Retinal pigment epithelial cell (primary cell): ENCODE measurements at regions not wholly inside any gene's neighbourhood (a gene's known extent, or its start where the extent isn't known, plus 50 kb on each side); places are given as distances from the start of the nearest gene placed in this dataset.

Source experiments
- DNase-seq: peaks from one replicate; pipeline ENCODE4 v3.0.0-alpha.2; 2010; ENCODE audit warnings: low read depth
- H3K4me3 ChIP-seq: 2 replicates; pipeline ENCODE4 v1.5.1; 2011; ENCODE audit warnings: mild to moderate bottlenecking, low read length, control low read depth, moderate library complexity
- TF ChIP-seq, protein P1 (sequence below): conservative IDR thresholded peaks from 2 replicates; pipeline ENCODE4 v1.5.1; 2011; ENCODE audit warnings: low read depth, low read length, control low read depth, inconsistent platforms

DNA sequence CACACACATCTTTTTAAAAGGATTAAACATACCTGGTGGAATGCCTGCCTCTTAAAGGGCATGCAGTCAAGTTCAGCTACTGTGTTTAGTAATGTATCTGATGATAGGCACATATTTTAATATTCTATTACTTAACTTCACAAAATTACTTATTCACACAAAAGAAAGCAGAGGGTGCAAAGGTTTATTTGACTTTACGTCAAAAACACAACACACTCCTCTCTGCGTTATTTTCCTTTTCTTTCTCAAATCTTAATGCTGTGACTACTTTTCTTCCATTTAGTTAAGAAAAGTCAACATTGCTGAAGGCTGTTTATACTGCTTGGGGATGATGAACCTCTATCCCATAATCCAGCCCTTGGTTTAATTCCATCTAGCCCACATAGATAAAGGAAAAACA, 127.9 kb upstream of the ST6GAL2 start:
- TF ChIP-seq, protein P1, sequence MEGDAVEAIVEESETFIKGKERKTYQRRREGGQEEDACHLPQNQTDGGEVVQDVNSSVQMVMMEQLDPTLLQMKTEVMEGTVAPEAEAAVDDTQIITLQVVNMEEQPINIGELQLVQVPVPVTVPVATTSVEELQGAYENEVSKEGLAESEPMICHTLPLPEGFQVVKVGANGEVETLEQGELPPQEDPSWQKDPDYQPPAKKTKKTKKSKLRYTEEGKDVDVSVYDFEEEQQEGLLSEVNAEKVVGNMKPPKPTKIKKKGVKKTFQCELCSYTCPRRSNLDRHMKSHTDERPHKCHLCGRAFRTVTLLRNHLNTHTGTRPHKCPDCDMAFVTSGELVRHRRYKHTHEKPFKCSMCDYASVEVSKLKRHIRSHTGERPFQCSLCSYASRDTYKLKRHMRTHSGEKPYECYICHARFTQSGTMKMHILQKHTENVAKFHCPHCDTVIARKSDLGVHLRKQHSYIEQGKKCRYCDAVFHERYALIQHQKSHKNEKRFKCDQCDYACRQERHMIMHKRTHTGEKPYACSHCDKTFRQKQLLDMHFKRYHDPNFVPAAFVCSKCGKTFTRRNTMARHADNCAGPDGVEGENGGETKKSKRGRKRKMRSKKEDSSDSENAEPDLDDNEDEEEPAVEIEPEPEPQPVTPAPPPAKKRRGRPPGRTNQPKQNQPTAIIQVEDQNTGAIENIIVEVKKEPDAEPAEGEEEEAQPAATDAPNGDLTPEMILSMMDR: no peak
- DNase-seq: no peak
- H3K4me3 ChIP-seq: no peak overlapping the region

DNA sequence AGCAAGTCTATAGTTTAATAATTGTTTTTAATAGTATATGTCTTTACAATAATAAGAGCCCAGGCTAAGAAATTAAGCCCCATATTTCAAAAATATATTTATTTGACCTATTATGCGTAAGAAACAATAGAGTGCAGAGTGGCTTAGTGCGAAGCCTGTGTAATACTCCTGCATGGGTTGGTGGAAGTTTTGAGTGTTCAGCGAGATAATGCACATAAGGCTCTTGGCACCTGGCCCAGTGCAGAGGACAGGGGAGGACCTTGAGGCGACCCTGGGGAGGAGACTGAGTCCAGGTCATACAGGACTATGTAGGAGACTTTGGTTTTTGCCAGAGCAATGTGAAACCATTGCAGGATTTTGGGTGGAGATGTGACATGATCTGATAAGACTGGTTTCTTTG, 132.4 kb upstream of the ST6GAL2 start:
- TF ChIP-seq, protein P1: no peak
- DNase-seq: no peak

DNA sequence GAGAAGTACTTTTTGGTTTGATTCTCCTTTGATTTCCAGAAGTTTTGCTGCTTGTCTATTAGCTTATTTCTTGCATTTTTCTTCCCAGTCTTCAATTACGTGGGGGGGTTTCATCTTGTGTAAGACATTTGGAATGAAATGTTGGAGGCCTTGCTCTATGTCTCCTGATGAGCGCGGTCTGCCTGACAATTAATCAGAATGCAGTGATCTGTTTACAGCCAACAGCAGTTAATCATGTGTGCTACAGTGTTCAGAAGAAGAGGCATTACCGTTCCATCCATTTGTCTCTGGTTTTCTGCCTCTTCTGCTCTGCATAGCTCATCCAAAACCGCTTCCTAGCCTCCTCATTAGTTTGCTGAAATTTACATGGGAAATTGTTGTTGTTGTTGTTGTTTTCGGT, 134.4 kb upstream of the ST6GAL2 start:
- no peak for DNase-seq
- H3K4me3 ChIP-seq: no peak overlapping the region
- TF ChIP-seq, protein P1: no peak

More for the DNA sequence above, 132.4 kb upstream of the ST6GAL2 start:
- H3K4me3 ChIP-seq: no peak overlapping the region

DNA sequence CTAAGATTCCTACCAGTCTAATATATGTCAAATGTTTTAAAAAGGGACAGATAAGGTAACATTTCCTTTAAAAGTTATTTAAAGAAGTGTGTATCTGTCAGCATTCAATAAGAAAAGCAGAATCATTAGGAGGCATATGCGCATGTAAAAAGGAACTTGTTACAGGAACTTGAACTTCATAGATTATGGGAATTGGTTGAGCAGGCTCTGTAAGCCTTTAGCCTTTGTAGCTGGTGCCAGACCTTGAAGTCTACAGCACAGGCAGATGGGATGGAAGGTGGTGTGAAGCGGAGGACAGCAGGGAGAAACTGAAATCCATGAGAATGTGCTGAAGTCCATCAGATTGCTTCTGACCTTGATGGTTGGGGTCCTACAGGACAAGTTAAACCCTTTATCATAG, 138.3 kb upstream of the ST6GAL2 start:
- no peak overlapping the region for H3K4me3 ChIP-seq
- no peak for DNase-seq
- TF ChIP-seq, protein P1: no peak

DNA sequence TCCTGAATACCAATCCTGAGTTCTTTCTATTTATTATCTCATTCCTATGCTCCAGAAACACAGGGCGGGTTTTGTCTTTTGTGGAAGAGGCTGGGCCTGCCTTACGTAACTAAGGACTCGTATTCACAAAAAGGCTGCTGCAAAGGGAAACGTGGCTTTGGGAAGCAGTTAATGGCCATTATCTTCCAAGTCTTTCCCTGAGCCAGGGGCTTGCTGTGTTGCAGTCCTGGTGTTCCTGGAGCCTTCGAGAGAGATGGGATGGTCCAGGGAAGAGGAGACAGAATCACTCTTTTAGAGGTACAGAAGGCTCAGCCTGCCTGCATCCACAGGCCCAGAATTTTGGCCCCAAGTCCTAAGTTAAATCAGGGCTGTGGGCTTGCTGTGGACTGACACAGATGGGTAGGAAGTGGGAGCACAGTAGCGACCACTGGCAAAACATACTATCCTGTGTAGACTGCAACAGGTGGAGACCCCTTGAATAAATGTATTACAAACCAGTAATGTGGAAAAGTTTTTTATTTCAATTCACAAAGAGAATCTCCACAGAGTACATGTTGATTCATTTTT, 139.4 kb upstream of the ST6GAL2 start:
- TF ChIP-seq, protein P1: no peak
- no peak for DNase-seq
- no peak overlapping the region for H3K4me3 ChIP-seq

DNA sequence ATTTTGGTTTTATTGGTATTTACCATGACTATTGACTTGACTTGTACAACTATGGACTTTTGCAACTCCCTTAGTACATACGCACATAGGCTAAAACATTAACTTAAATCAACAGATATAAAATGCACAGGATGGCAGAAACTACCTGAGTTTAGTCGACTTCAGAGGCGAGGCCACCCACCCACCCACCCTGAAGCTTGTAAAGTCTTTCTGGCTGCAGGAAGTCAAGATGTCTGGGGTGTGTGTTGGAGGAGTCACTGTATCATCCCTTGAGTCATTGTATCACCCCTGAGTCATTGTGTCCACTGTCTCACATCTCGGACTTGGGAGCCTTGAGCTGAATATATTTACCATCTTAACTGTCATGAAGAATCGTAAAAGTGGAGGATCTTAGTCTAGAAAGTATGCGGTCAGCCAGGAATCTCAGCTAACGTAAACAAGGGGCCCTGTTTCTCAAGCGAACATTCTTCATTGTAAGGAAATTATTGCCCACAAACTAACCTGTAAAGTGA, 140.0 kb upstream of the ST6GAL2 start:
- no peak for DNase-seq
- H3K4me3 ChIP-seq: no peak overlapping the region
- TF ChIP-seq, protein P1: no peak

DNA sequence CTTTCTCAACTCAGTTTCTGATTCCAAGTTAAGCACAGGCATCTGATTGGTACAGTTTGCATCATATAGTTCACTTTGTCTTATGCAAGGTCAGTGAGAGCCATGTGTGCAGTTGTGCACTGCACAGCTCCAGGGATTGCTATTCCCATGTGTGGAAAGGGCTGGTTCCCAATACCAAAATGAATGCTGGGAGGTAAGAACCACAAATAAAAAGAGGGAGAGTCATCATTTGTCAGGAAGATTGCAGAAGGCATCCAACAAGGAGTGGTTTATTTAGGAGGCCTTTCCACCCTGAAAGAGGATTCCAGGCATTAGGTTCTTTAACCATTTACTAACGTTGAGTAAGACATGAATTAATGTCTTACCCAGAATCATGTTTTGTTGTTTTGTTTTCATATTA, 141.2 kb upstream of the ST6GAL2 start:
- no peak for DNase-seq
- H3K4me3 ChIP-seq: no peak overlapping the region
- TF ChIP-seq, protein P1: no peak
